Fibroblast of skin of right quadriceps (primary cell): ENCODE measurements at regions not wholly inside any gene's neighbourhood (a gene's known extent, or its start where the extent isn't known, plus 50 kb on each side); places are given as distances from the start of the nearest gene placed in this dataset.
"Not testable (repeated sequence)": the region's sequence is repeated elsewhere in the genome, so short reads cannot be mapped to it uniquely, and the experiment has no call there.

Source experiments
- DNase-seq: peaks from one replicate; pipeline ENCODE4 v3.0.0-alpha.2; 2013

DNA sequence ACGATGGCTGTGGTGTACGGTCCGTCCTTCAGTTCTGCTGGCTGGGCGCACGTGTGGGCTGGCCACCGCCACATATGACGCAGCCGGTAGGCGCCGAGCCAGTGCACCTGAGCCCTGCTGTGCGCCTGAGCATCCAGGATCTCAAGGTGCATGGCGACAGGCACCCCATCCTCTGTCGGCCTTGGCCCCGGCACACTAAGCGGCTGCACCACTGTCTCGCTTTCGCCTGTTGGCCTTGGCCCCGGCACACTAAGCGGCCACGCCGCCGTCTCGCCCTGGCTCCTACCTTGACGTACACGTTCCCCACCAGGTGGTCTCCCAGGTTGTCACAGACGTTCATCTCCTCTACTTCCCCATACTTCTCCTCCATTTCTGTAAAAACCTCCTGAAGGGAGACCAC, 4034.6 kb upstream of the TPTE start:
- not testable (repeated sequence) for DNase-seq

DNA sequence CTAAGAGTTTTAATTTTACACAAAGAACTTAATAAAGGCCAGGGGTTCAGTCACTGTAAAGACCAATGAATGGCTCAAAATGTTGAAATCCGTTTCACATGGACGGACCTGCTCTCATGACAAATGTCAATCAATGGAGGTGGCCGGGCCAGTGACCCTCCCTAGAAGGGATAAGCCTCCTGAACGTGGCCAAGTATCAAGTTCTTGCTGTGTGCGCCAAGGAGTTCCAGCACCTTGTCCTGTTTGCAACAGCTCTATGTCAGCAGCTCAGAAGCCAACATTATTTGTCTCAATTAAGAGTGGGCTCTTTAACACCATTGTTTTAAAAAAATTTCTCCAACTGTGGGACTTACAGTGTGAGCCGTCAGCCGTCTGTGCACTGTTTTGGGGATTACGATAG, 4028.7 kb upstream of the TPTE start:
- not testable (repeated sequence) for DNase-seq

DNA sequence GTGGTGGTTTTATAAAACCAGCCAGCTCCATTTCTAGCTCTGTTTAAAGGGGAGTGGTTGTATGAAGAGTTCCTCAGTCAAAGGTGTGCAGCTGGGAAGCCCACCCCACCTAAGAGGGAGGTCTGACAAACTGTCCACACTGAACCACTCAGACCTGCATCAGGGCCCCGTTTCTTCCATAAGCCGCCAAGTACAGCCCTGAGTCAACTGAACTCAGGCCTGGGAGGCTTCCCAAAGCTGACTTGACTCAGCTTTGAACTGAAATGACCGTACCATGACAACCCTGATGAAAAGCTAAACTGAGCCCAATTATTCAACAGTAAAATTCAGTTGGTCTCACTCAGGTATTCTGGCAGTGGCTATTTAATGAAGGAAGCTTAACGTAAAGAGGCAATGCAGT, 4027.4 kb upstream of the TPTE start:
- DNase-seq = not testable (repeated sequence)

DNA sequence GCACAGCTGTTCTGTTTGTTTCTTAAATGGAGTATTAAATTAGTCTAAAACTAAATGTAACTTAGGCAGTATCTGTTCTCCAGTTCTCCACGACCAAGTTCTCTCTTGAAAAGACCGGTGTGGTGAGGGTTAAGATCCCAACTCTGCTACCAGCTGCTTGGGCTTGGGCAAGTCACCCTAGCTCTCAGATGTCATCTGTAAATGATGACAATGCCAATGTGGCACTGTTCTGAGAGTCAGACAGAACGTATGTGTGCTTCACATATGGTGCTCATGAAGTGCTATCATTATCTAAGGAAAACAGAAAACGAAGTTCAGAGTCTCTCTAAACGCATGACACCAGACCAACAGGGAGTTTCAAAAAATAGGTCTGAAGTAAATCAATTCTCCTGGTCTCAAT, 4025.0 kb upstream of the TPTE start:
- not testable (repeated sequence) for DNase-seq

DNA sequence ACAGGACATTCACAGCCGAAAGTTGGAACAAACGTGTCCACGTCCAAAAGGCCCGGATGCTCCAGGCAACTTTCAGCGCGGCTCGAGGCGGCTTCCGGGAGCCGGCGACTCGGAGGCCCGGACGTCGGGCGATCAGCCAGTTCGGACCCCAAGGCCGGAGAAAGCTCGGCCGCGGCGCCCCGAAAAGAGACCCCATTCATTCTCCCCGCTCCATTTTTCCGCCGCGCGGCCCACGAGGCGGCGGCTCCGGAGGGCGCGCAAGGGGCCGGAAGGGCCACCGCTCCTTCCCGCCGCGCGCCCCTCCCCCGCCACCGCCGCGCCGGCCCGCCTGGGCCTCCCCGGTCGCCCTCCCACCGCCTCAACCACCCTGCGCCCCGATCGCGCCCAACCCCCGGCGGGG, 4022.7 kb upstream of the TPTE start:
- DNase-seq = not testable (repeated sequence)

DNA sequence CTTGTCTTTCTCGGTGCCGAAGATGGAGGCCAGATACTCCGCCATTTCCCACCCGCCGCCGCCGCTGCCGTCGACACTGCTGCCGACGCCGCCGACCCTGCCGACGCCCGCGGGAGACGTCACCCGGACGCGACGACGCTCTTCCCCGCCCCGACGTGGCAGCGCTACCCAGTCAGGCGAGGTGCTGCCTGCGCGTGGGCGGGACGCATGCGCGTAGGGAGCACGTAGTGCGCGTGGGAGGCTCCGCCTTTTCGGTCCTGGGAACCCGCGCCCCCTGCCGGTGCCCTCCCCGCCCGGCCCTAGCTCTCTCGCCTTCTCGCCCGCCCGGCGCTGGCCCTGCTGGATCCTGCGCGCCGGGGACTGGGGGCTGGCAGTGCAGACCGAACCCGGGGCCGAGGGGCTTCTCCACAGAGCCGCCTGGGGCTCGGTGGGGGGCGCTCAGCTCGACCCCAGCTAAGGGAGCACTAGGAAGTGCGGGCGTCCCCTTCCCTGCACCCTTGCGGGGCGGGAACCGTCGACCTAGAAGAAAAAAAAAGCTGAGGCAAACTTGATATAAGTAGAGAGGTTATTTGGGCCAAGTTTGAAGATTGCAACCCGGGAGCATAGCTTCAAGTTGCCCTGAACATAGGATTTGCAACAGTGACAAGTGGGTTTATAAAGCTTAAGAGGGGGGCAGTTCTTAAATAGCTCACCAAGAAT, 4022.1 kb upstream of the TPTE start:
- DNase-seq = not testable (repeated sequence)

DNA sequence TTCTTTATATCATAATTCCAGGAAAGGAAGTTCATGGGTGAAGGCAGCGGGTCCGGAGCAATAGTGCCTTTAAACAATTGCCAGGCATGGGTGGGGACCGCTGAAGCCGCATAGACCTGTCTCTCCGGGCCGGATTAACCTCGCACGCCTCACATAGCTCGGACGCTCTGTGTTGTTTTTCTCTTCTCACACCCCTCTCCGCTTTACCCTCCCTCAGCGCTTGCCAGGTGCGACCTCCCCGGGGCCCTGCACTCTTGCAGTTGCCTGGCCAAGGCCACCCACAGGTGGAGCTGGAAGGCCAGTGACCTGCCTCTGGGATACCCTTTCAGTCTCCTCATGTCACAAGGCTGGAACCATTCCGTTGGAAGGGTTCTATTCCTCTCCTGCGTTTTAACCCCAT, 4021.5 kb upstream of the TPTE start:
- DNase-seq = not testable (repeated sequence)

DNA sequence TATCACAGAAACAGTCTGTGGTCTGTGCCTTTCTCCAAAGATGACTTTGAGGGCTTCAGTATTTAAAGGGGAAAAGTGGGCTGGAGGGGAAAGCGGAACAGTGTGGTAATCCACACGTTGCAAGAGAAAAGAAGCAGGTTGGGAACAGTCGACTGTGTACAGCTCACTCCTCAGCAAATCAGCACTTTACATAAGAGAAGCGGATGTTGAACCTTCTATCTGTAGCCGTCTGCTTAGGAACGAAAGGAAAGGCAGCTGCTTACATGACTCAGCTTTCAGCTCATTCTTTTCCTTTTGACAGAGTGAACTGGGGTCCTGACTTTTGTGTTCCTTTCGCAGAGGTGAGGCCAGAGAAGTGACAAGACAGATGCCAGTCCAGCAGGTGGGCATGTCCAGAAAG, 4020.7 kb upstream of the TPTE start:
- not testable (repeated sequence) for DNase-seq

DNA sequence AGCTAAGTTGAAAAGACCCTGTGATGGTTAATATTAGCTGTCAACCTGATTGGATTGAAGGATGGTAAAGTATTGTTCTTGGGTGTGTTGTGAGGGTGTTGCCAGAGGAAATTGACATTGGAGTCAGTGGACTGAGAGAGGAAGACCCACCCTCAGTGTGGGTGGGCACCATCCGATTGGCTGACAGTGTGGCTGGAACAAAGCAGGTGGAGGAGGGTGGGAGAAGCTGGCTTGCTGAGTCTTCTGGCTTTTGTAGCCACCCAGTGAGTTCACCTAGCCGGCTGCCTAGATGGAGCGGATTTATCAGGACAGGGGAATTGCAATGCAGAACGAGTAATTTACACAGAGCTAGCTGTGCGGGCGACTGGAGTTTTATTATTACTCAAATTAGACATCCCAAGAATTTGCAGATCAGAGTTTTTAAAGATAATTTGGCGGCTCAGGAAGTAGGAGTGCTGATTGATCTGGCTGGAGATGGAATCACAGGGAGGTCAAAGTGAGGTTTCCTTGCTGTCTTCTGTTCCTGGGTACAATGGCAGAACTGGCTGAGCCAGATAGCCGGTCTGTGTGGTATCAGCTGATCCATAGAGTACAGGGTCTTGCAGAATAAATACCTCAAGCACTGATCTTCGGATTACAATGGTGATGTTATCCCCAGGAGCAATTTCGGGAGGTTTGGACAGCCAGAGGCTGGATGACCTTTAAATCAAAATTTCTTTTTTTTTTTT, 4015.1 kb upstream of the TPTE start:
- not testable (repeated sequence) for DNase-seq

DNA sequence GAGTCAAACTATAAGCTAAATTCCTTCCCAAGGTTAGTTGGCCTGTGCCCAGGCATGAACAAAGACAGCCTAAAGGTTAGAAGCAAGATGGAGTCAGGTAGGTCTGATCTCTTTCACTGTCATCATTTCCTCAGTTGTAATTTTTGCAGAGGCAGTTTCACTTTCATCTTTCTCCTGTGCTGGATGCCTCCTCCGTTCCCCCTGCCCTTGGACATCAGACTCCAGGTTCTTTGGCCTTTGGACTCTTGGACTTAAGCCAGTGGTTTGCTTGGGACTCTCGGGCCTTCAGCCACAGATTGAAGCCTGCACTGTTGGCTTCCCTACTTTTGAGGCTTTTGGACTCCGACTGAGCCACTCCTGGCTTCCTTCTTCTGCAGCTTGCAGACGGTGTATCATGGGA, 4013.8 kb upstream of the TPTE start:
- not testable (repeated sequence) for DNase-seq

DNA sequence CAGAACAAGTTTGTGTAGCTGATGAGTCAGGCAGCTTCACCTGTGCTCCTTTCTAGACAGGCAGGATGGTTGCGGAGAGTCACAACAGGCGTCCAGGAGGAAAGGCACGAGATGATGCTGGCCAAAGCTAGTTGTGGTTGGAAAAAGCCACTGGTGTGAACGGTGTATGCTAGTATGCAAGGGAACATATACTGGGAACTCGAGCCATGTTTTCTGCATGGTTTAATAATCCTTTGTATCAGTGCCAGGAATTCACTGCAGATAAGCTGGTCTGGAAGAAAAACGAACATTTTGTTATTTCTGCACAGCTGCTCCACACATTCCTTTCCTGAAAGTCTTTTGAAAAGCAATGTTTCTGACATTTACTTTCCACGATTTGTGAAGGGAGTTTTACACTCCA, 3999.6 kb upstream of the TPTE start:
- DNase-seq = not testable (repeated sequence)

DNA sequence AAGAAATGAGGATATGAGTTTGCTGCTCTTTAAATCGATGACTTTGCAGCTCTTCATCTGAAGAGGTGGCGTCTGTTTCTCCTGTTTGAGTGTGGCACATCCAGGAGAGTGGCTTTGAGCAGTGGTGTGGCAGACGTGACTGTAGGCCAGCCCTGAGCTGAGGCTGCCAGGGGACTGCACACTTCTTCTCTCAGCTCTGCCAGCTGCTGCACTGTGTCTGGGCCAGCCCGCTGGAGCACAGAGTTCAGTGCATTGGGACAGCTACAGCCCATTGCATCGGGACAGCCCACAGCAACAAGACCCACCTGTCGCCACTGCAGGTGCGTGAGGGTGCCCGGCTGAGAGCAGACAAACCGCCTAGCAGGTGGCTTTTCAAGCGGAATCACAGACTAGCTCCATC, 3995.2 kb upstream of the TPTE start:
- DNase-seq = not testable (repeated sequence)

DNA sequence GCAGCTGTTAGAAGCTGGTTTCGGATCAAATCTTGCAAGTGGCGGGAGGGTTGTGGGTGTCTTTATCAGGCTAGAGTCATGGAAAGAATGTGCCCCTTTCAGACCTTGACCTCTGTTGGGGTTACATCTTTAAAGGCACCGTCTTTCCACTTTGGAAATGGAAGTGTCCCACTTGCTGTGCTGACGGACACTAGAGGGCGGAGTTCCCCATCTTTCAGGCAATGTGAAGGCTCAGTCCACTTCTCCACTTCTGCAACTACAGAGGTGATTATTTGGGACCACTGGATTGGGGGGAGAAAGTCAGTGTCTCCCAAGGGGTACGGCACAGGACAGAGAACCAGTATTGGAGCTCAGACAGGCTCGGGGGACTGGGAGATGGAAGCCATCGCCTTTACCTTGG, 3990.7 kb upstream of the TPTE start:
- not testable (repeated sequence) for DNase-seq

DNA sequence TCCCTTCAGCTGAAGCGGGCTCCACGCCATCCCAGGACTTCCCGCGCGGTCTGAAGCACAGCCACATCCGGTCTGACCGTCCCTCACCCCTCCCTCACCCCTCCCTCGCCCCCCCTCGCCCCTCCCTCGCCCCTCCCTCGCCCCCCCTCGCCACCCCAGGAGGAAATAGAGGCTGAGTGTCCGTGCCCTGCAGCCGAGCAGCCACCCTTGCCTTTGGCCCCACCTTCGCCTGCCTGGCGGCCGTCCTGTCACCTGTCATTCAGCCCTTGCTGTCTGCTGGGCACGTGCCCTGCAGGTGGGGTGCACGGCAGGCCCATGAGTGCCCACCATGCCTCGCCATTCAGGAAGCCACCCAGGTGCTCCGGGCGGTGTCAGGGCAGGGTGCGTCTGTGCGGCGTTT, 3988.1 kb upstream of the TPTE start:
- DNase-seq = not testable (repeated sequence)

DNA sequence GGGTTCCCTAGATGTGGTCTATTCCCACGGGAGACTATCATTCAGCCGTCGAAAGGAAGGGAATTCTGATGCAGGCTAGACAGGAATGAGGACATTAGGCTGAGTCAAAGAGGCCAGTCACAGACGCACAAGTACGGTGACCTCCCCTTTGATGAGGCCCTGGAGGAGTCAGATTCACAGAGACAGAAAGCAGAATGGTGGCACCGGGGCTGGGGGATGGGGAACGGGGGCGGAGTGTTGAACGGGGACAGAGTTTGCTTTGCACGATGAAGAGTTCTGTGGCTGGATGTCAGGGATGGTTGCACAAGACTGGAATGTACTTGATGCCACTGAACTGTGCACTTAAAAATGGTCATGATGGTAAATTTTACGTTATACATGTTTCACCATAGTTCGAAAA, 3983.1 kb upstream of the TPTE start:
- not testable (repeated sequence) for DNase-seq

DNA sequence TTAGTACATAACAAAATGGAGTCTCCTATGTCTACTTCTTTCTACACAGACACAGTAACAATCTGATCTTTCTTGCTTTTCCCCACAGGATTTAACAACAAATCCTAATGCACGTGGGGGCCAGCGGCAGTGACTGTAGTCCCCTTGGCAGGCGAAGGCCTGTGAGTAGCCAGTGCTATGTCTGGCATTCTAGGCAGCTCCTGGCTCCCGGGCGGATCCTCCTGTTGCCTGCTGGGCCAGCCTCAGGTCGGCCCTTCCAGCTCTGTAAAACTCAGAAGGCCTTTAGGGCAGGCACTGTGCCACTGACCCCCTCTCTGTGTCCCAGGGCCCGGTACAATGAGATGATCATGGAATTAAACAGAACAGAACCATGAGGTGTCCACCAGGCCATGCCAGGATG, 3981.7 kb upstream of the TPTE start:
- not testable (repeated sequence) for DNase-seq

DNA sequence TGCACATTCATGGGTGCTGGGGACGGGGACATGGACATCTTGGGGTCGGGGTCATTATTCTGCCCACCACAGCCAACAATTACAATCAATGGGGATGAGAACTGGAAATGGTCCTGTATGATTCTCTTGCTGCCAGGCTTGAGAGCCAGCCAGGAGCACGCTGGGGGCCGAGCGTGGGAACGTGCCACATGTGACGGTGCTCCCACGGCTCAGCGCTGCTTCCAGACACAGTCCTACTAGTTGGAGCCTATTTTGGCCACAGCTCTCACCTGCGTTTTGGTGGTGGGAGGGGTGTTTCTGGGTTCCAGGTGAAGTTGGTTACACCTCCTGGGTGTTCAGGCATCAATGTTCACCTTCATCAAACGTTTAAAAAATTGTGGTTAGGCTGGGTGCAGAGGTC, 3980.3 kb upstream of the TPTE start:
- not testable (repeated sequence) for DNase-seq

DNA sequence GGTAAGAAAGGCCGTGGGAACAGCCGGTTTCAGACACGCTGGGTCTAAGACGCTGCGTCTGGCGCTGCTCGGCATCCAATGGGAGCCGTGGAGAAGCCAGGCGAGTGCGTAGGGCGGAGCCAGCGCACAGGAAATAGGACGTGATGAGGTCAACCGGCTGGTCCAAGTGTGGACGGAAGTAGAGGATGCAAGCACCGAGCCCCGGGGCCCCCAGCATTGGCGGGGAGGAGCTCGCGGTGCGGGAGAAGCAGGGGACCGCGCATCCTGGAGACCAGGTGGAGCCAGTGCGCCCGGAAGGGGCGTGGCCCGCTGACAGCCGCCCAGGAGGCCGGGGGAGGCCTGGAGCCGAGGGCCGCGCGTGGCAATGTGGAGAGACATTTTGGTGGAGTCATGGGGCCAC, 3976.1 kb upstream of the TPTE start:
- DNase-seq = not testable (repeated sequence)

DNA sequence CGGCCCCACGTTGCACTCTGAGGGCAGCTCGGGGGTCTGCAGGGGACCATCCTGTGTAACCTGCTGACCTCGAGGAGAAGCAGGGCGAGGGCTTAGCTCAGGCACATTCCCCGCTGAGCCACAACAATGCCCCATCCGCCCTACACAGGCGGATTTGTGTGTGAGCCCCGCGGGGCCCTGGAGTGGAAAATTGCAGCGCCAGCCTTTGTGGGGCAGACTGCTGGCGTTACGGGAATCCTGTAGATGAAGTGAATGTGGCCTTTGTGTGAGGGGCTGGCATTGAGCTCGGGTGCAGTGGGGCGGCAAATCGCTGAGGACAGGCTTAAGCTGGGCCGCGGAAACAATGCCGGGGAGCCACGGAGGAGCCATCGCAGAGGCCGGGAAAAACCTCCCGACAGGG, 3970.3 kb upstream of the TPTE start:
- not testable (repeated sequence) for DNase-seq

DNA sequence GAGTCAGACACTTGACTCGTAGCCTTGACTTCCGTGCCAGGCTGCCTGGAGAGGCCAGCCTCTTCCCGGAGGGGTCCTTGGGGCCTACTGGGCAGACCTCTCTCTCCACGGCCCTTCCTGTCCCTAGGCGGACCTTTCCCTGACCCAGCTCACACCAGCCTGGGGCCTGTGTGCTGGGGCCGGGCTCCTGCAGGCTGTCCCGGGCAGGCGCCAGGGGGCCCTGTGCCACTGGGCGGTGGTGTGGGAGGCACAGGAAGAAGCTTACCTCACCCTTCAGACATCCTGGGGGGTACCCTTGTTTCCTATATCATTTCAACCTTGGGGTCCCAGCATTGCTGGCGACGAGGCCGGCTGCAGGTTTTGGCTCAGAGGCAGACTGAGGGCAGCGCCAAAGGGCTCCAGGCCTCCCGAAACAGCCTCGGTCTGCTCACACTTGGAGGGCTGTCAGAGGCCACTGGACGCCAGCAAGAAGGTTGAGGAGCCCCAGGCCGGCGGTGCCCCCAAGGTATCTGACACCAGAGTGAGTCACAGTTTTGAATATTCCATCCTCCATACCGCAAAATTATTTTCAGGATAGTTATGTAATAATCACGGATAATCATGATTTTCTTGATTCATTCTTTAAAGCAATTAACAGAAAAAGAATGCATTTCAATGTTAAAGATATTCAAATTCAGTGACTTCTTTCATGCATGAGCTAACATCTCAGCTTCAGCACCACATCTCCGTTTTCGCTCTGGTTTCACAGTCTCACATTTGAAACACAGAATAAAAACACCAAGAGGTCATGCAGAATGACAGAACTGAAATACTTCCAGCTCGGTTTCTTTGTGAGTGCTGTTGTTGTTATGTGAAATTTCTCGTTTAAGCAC, 3967.6 kb upstream of the TPTE start:
- DNase-seq = not testable (repeated sequence)

DNA sequence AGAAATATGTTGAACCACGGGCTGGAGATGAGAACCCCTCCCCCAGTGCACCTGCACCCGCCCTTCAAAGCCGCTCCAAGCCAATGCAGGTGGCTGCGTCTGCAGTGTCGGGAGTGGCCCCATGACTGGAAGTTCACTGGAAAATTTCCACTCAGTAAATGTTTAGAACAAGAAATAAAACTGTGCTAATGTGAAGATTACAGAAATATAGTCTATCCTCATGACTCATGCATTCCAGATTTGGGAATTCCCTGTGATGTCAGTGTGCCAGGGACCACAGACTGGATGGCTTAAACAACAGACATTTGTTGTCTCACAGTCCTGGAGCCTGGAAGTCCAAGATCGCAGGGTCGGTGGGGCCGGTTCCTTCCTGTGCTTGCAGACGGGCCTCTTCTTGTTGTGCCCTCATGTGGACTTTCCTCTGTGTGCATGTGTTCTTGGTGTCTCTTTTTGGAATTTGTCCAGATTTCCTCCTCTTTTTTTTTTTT, 3967.0 kb upstream of the TPTE start:
- not testable (repeated sequence) for DNase-seq

DNA sequence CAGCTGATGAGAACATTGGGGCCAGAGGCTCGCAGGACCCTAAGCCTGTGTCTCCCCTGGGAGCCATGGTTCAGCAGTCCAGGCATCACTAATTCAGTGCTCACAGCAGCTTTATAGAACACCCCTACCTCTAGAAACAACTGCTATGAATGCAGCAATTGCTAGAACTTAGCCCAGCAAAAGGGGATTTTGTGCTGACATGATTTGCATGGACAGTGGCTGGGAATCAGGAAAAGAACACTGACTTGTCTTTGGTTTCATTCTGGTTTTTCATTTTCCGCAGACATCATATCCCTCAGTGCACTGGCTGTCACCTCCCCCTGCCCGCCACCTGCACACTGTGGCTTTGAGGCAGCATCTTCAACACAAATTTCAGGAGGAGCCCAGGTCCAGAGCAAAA, 3964.9 kb upstream of the TPTE start:
- not testable (repeated sequence) for DNase-seq

DNA sequence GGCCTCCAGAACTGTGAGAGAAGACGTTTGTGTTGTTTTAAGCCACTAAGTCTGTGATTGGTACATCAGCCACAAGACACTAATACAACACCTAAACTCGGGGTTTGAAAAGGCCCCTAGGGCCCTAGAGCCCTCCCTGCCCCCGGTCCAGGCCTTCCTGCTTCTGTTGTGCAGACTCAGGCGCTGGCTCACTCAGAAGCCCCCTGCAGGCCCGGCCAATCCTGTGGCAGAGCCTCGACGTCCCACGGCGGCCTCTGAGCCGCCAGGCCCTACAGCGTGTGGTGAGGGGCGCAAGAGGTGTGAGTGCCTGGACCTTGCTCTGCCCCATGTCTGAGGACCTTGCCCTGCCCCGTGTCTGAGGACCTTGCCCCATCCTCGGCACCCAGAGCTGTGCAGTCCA, 3964.0 kb upstream of the TPTE start:
- DNase-seq = not testable (repeated sequence)
